ENCODE measurements at regions not wholly inside any gene's neighbourhood (a gene's known extent, or its start where the extent isn't known, plus 50 kb on each side); places are given as distances from the start of the nearest gene placed in this dataset.
"Not testable (repeated sequence)": the region's sequence is repeated elsewhere in the genome, so short reads cannot be mapped to it uniquely, and the experiment has no call there.

GRCh38 chr7:68977385-68978055, 620.8 kb upstream of the AUTS2 start:
- TF ChIP-seq CTCF (IDR thresholded peaks at IDR 0.05; ENCODE audit: control insufficient read depth, extremely low read depth, insufficient read depth): no peak
- DNase-seq (ENCODE audit: low read depth): no peak
- no peak overlapping the region for H3K4me3 ChIP-seq (ENCODE audit: low read depth, low read length)

DNA sequence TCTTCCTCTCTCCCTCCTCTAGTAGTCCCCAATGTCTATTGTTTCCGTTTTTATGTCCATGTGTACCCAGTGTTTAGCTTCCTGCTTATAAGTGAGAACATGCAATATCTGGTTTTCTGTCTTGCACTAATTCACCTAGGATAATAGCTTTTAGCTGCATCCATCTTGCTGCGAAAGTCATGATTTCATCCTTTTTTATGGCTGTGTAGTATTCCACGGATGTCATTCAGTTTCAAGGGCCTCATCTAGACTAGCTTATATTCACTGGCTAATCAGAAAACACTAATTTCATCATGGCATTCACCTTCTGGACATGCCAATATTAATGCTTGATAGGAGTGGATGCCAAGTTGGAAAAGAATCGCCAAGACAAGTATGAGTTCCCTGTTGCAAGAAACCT, 619.6 kb upstream of the AUTS2 start:
- no peak overlapping the region for H3K4me3 ChIP-seq (ENCODE audit: low read depth, low read length)
- DNase-seq (ENCODE audit: low read depth): no peak
- no peak for TF ChIP-seq CTCF (IDR thresholded peaks at IDR 0.05; ENCODE audit: control insufficient read depth, extremely low read depth, insufficient read depth)

DNA sequence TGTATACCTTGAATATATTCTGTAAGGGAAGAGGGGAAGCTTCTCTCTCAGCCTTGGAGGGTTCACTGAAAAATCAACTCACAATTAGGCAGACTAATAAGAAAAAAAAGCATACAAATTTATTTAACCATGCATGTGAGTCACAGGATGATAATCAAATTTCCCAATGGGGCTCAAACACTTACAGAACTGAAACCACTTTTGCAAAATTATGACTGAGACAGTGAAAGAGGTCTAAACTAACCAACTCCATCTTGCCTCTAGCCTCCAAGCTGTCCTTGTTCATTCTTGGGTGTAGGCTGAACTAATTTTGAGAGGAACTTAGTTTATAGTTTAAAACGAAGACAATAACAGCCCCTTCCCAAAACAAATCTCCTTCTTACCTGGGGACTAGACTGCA, 618.3 kb upstream of the AUTS2 start:
- no peak for DNase-seq (ENCODE audit: low read depth)

GRCh38 chr7:68980432-68980831, 617.8 kb upstream of the AUTS2 start:
- H3K4me3 ChIP-seq (ENCODE audit: low read depth, low read length); DNase-seq (ENCODE audit: low read depth): not testable (repeated sequence)

More for the DNA sequence above, 618.3 kb upstream of the AUTS2 start:
- no peak for TF ChIP-seq CTCF (IDR thresholded peaks at IDR 0.05; ENCODE audit: control insufficient read depth, extremely low read depth, insufficient read depth)
- H3K4me3 ChIP-seq (ENCODE audit: low read depth, low read length): no peak overlapping the region

GRCh38 chr7:68984306-68984705, 614.0 kb upstream of the AUTS2 start:
- H3K4me3 ChIP-seq (ENCODE audit: low read depth, low read length): no peak overlapping the region
- DNase-seq (ENCODE audit: low read depth): no peak
- TF ChIP-seq CTCF (IDR thresholded peaks at IDR 0.05; ENCODE audit: control insufficient read depth, extremely low read depth, insufficient read depth): no peak

DNA sequence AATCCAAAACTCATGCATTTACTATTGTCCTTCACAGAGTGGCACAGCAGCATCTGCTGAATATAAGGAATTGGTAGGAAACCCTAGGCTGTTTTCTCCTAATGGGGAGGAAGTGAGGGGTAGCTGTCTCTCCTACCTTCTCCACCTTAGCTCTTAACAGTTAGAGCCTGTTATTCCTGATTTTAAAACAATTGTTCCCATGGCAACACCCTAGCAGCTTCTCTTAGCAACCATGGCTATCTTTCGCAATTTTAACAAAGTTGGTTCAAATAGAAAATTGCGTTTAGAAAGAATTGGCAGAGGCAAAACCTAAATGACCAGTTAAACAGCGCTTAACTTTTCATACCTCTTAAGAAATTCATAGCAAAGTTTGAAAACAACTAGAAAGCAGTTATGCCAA, 603.4 kb upstream of the AUTS2 start:
- no peak for DNase-seq (ENCODE audit: low read depth)
- no peak for TF ChIP-seq CTCF (IDR thresholded peaks at IDR 0.05; ENCODE audit: control insufficient read depth, extremely low read depth, insufficient read depth)
- H3K4me3 ChIP-seq (ENCODE audit: low read depth, low read length): no peak overlapping the region

GRCh38 chr7:68998136-68998535, 600.1 kb upstream of the AUTS2 start:
- no peak for TF ChIP-seq CTCF (IDR thresholded peaks at IDR 0.05; ENCODE audit: control insufficient read depth, extremely low read depth, insufficient read depth)
- no peak overlapping the region for H3K4me3 ChIP-seq (ENCODE audit: low read depth, low read length)
- no peak for DNase-seq (ENCODE audit: low read depth)

Data from LNCaP clone FGC (cell line).